Endothelial cell of umbilical vein (primary cell): ENCODE measurements at regions not wholly inside any gene's neighbourhood (a gene's known extent, or its start where the extent isn't known, plus 50 kb on each side); places are given as distances from the start of the nearest gene placed in this dataset.

Experiments used
- BruUV-seq: library from RNA; stranded (reverse); fragments of 400-500 nt; replicated peaks from 2 replicates; lab custom pipeline; 2021; lab: Mats Ljungman, UMichigan
- CTCF ChIA-PET: fragments of 300-600, 350-600 bp; sonication (Branson Sonifier 250); formaldehyde crosslinking; loops from one replicate; lab custom pipeline; 2021; ENCODE audit warnings: antibody characterized with exemption, inconsistent platforms; lab: Charles Lee
- POLR2A ChIA-PET: fragments of 300-600, 350-600 bp; sonication (Branson Sonifier 250); formaldehyde crosslinking; loops from one replicate; lab custom pipeline; 2021; ENCODE audit warnings: antibody characterized with exemption, inconsistent platforms; lab: Charles Lee
- DNase-seq: peaks from one replicate; pipeline ENCODE4 v3.0.0-alpha.2; 2011; ENCODE audit warnings: low read depth, low spot score
- FAIRE-seq: peaks from 2 replicates; lab custom pipeline; 2011; peaks lifted over from hg19 to GRCh38; lab: Jason Lieb, UNC
- H2AFZ ChIP-seq: 2 replicates; pipeline ENCODE4 v1.6.0; 2012; ENCODE audit warnings: low read depth, low read length, control low read depth, inconsistent platforms
- H3K27ac ChIP-seq: 2 replicates; pipeline ENCODE4 v1.5.1; 2011; ENCODE audit warnings: low read depth, mild to moderate bottlenecking, control low read depth, low read length, moderate library complexity; ENCODE audit not compliant: insufficient read depth
- H3K27me3 ChIP-seq, 2 experiments: 2 replicates each; pipeline versions ENCODE4 v1.6.0 to v1.6.1; 2011; ENCODE audit warnings: low read length in 2 of 2, mixed read lengths in 1 of 2; ENCODE audit not compliant: control insufficient read depth in 2 of 2, insufficient read depth in 2 of 2
- H3K36me3 ChIP-seq, 2 experiments: 2 replicates in 1 of 2; 3 replicates in 1 of 2; pipeline ENCODE4 v1.5.1; 2011; ENCODE audit warnings: low read length in 2 of 2, mild to moderate bottlenecking in 1 of 2, moderate library complexity in 1 of 2; ENCODE audit not compliant: control insufficient read depth in 2 of 2, insufficient read depth in 2 of 2; ENCODE audit errors: extremely low read depth in 1 of 2
- H3K4me1 ChIP-seq: 3 replicates; pipeline ENCODE4 v1.5.1; 2011; ENCODE audit warnings: mild to moderate bottlenecking, low read length; ENCODE audit not compliant: control insufficient read depth, insufficient read depth; ENCODE audit errors: extremely low read depth
- H3K4me2 ChIP-seq: 2 replicates; pipeline ENCODE4 v1.6.1; 2011; ENCODE audit warnings: low read length, control low read depth, mixed read lengths; ENCODE audit not compliant: insufficient read depth
- H3K4me3 ChIP-seq, 3 experiments: fragments of 200-600 bp in 1 of 3; sonication (generic), shearing (Covaris generic) in 1 of 3; replicated peaks in 1 of 3; 2 replicates each; pipeline ENCODE4 v1.5.1; 2011 to 2016; ENCODE audit warnings: control low read depth in 3 of 3, low read length in 3 of 3, mild to moderate bottlenecking in 2 of 3, inconsistent platforms in 1 of 3, low read depth in 1 of 3, moderate library complexity in 1 of 3; ENCODE audit not compliant: insufficient read depth in 1 of 3
- H3K79me2 ChIP-seq: 2 replicates; pipeline ENCODE4 v1.6.0; 2012; ENCODE audit warnings: low read length, inconsistent platforms; ENCODE audit not compliant: control insufficient read depth, insufficient read depth
- H3K9ac ChIP-seq: replicated peaks from 2 replicates; pipeline ENCODE3; 2011; ENCODE audit warnings: low read length, control low read depth; ENCODE audit not compliant: insufficient read depth; ENCODE audit errors: extremely low read depth
- H3K9me1 ChIP-seq: replicated peaks from 3 replicates; pipeline ENCODE4 v1.6.0; 2011; ENCODE audit warnings: mild to moderate bottlenecking, low read length; ENCODE audit not compliant: control insufficient read depth, insufficient read depth; ENCODE audit errors: extremely low read depth
- H3K9me3 ChIP-seq: replicated peaks from 2 replicates; pipeline ENCODE4 v1.5.1; 2012; ENCODE audit warnings: low read length, inconsistent platforms; ENCODE audit not compliant: control insufficient read depth, insufficient read depth
- H4K20me1 ChIP-seq: replicated peaks from 2 replicates; pipeline ENCODE3; 2011; ENCODE audit warnings: mild to moderate bottlenecking, low read length; ENCODE audit not compliant: control insufficient read depth, insufficient read depth; ENCODE audit errors: extremely low read depth
- EZH2 ChIP-seq: IDR thresholded peaks from 2 replicates; pipeline ENCODE4 v1.6.1; 2012; ENCODE audit warnings: borderline replicate concordance, low read depth, mild to moderate bottlenecking, moderate library complexity, low read length, inconsistent platforms; ENCODE audit not compliant: severe bottlenecking
- GATA2 ChIP-seq: IDR thresholded peaks from 2 replicates; pipeline ENCODE4 v1.7.0; 2011; ENCODE audit warnings: low read depth, mild to moderate bottlenecking, moderate library complexity, mixed read lengths, low read length; ENCODE audit not compliant: insufficient read length, insufficient read depth
- JUN ChIP-seq: IDR thresholded peaks from 2 replicates; pipeline ENCODE4 v1.6.1; 2011; ENCODE audit warnings: borderline replicate concordance, low read depth; ENCODE audit not compliant: insufficient read length, insufficient read depth
- MAX ChIP-seq: IDR thresholded peaks from 2 replicates; pipeline ENCODE4 v1.6.1; 2011; ENCODE audit not compliant: insufficient read depth, insufficient read length
- MYC ChIP-seq: IDR thresholded peaks from one replicate; pipeline ENCODE4 v1.6.1; 2011; ENCODE audit warnings: mild to moderate bottlenecking, low read depth, low read length
- POLR2AphosphoS5 ChIP-seq: IDR thresholded peaks from 2 replicates; pipeline ENCODE4 v1.6.1; 2012; ENCODE audit warnings: low read depth, mild to moderate bottlenecking, control low read depth, low read length, moderate library complexity; ENCODE audit not compliant: insufficient read depth
- dilution Hi-C: fragments of 300-500 bp; cut with MboI; formaldehyde crosslinking; loops from one replicate; pipeline ENCODE4 v1.15.0; 2019; ENCODE audit warnings: low sequenced_read_pairs; ENCODE audit not compliant: extremely low pct_ligation_motif_present
- intact Hi-C: fragments of 100-400 bp; cut with micrococcal nuclease; formaldehyde crosslinking; loops from one replicate; pipeline ENCODE4 v1.10.0; 2022
- TF ChIP-seq, protein P1 (sequence below), 2 donors: IDR thresholded peaks; 1 replicate in 1 of 2; 2 replicates in 1 of 2; pipeline ENCODE4 v1.5.1; 2011; ENCODE audit warnings: low read length in 2 of 2, mild to moderate bottlenecking in 2 of 2, moderate library complexity in 2 of 2, control low read depth in 1 of 2, inconsistent platforms in 1 of 2, low read depth in 1 of 2; ENCODE audit not compliant: insufficient read depth in 1 of 2; ENCODE audit errors: extremely low read depth in 1 of 2

GRCh38 chr2:7593360-7593759, 676.1 kb downstream of the RNF144A start:
- Histone ChIP-seq H3K27ac (no peak overlapping the region), H3K9me3 (no peaks in the 10 kb centered on the region), H3K4me3 (no peak overlapping the region), H3K36me3 (no peaks in the 10 kb centered on the region), H4K20me1 (no peaks in the 10 kb centered on the region), H3K9me1 (no peaks in the 10 kb centered on the region), H3K4me1 (no peaks in the 10 kb centered on the region), H3K27me3 (no peaks in the 10 kb centered on the region), H2AFZ (no peak overlapping the region), H3K79me2 (no peaks in the 10 kb centered on the region), H3K4me2 (no peak overlapping the region), H3K9ac (no peak overlapping the region)
- intact Hi-C loops (no loop called here), dilution Hi-C loops (no loop called here)
- ChIA-PET CTCF (no interaction called here), POLR2A (no interaction called here)
- DNase-seq: no peak
- TF ChIP-seq POLR2AphosphoS5 (no peak), MYC (no peak)
- TF ChIP-seq, protein P1, sequence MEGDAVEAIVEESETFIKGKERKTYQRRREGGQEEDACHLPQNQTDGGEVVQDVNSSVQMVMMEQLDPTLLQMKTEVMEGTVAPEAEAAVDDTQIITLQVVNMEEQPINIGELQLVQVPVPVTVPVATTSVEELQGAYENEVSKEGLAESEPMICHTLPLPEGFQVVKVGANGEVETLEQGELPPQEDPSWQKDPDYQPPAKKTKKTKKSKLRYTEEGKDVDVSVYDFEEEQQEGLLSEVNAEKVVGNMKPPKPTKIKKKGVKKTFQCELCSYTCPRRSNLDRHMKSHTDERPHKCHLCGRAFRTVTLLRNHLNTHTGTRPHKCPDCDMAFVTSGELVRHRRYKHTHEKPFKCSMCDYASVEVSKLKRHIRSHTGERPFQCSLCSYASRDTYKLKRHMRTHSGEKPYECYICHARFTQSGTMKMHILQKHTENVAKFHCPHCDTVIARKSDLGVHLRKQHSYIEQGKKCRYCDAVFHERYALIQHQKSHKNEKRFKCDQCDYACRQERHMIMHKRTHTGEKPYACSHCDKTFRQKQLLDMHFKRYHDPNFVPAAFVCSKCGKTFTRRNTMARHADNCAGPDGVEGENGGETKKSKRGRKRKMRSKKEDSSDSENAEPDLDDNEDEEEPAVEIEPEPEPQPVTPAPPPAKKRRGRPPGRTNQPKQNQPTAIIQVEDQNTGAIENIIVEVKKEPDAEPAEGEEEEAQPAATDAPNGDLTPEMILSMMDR (IDR thresholded peaks at IDR 0.05; ENCODE audit: extremely low read depth in 1 of 2, insufficient read depth in 1 of 2, low read depth in 1 of 2, low read length in 2 of 2): no peak
- no peak for FAIRE-seq
- no TSS peak for BruUV-seq

DNA sequence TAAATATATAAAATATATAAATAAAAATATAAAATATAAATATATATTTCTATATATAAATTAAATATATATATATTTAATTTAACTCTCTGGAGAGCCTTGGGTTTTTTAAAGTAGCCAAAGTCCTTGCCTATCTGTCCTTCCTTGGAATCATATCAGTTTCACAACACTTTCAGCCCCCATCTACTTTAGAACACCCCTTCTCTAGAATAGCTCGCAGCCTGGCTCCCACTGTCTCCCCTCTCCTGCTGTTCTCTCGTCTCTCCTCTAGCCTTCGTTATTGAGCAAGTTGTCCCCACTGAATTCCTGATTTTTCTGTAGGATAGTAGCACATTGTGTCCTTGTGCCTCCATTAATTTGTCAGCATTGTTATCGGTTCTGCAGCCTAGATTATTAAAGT, 677.0 kb downstream of the RNF144A start:
- DNase-seq: no peak
- H3K79me2 ChIP-seq: no peaks in the 10 kb centered on the region
- no peak for FAIRE-seq
- no peaks in the 10 kb centered on the region for H3K9me3 ChIP-seq
- ChIA-PET POLR2A (no interaction called here), CTCF (no interaction called here)
- no peaks in the 10 kb centered on the region for H4K20me1 ChIP-seq
- no TSS peak for BruUV-seq
- intact Hi-C loops: no loop called here
- dilution Hi-C loops: no loop called here
- H3K9me1 ChIP-seq: no peaks in the 10 kb centered on the region
- no peak overlapping the region for H2AFZ ChIP-seq
- no peaks in the 10 kb centered on the region for H3K4me1 ChIP-seq
- H3K9ac ChIP-seq: no peak overlapping the region
- H3K27me3 ChIP-seq: no peaks in the 10 kb centered on the region
- no peak overlapping the region for H3K4me2 ChIP-seq
- TF ChIP-seq MAX (no peak), GATA2 (no peak), EZH2 (no peak), POLR2AphosphoS5 (no peak), JUN (no peak)
- no peaks in the 10 kb centered on the region for H3K36me3 ChIP-seq
- H3K4me3 ChIP-seq: no peak overlapping the region
- no peak overlapping the region for H3K27ac ChIP-seq
